H9 (cell line): ENCODE measurements at regions not wholly inside any gene's neighbourhood (a gene's known extent, or its start where the extent isn't known, plus 50 kb on each side); places are given as distances from the start of the nearest gene placed in this dataset.

ENCODE experiments used
- DNase-seq: peaks from one replicate; pipeline ENCODE4 v3.0.0-alpha.2; 2017
- H2AFZ ChIP-seq: one replicate; pipeline ENCODE4 v1.6.1; 2013; ENCODE audit warnings: mild to moderate bottlenecking, low read length, control low read depth, moderate library complexity
- H2AK5ac ChIP-seq: 2 replicates; pipeline ENCODE4 v1.6.1; 2013; ENCODE audit warnings: low read length, control low read depth, mixed read lengths; ENCODE audit not compliant: insufficient read length
- H2BK120ac ChIP-seq: one replicate; pipeline ENCODE4 v1.6.1; 2013; ENCODE audit warnings: low read depth, mild to moderate bottlenecking, low read length, control low read depth, inconsistent platforms; ENCODE audit not compliant: poor library complexity, severe bottlenecking
- H2BK12ac ChIP-seq: 2 replicates; pipeline ENCODE4 v1.6.1; 2013; ENCODE audit warnings: low read length, control low read depth, mixed read lengths, low read depth; ENCODE audit not compliant: insufficient read length
- H2BK15ac ChIP-seq: 2 replicates; pipeline ENCODE4 v1.6.1; 2013; ENCODE audit warnings: low read depth, low read length, control low read depth
- H2BK20ac ChIP-seq: one replicate; pipeline ENCODE4 v1.6.1; 2013; ENCODE audit warnings: low read depth, mild to moderate bottlenecking, low read length, control low read depth, inconsistent platforms; ENCODE audit not compliant: poor library complexity, severe bottlenecking
- H2BK5ac ChIP-seq: 2 replicates; pipeline ENCODE4 v1.6.1; 2013; ENCODE audit warnings: low read length, control low read depth, mixed read lengths; ENCODE audit not compliant: insufficient read length
- H3K14ac ChIP-seq: 2 replicates; pipeline ENCODE4 v1.6.1; 2013; ENCODE audit warnings: low read length, control low read depth; ENCODE audit not compliant: insufficient read depth
- H3K18ac ChIP-seq: 2 replicates; pipeline ENCODE4 v1.6.1; 2013; ENCODE audit warnings: low read depth, mild to moderate bottlenecking, mixed read lengths, low read length, control low read depth; ENCODE audit not compliant: insufficient read length
- H3K23ac ChIP-seq: 2 replicates; pipeline ENCODE4 v1.6.1; 2013; ENCODE audit warnings: low read length, control low read depth, mixed read lengths, low read depth; ENCODE audit not compliant: insufficient read length
- H3K23me2 ChIP-seq: 2 replicates; pipeline ENCODE4 v1.6.1; 2013; ENCODE audit warnings: low read depth, mild to moderate bottlenecking, mixed read lengths, low read length, control low read depth; ENCODE audit not compliant: insufficient read length, poor library complexity, severe bottlenecking
- H3K27ac ChIP-seq: 2 replicates; pipeline ENCODE4 v1.5.1; 2013; ENCODE audit warnings: low read length, control low read depth, mixed read lengths, low read depth; ENCODE audit not compliant: insufficient read length
- H3K27me3 ChIP-seq: 2 replicates; pipeline ENCODE4 v1.6.1; 2013; ENCODE audit warnings: low read length, control low read depth, inconsistent platforms; ENCODE audit not compliant: insufficient read depth
- H3K4ac ChIP-seq: 2 replicates; pipeline ENCODE4 v1.6.1; 2013; ENCODE audit warnings: low read depth, mild to moderate bottlenecking, control low read depth, inconsistent platforms, low read length, moderate library complexity
- H3K4me1 ChIP-seq: 2 replicates; pipeline ENCODE4 v1.6.1; 2013; ENCODE audit warnings: low read length, control low read depth, inconsistent platforms; ENCODE audit not compliant: insufficient read depth
- H3K4me2 ChIP-seq: 2 replicates; pipeline ENCODE4 v1.6.1; 2013; ENCODE audit warnings: low read length, control low read depth, mixed read lengths; ENCODE audit not compliant: insufficient read length, insufficient read depth
- H3K56ac ChIP-seq: 2 replicates; pipeline ENCODE4 v1.6.1; 2013; ENCODE audit warnings: low read depth, mild to moderate bottlenecking, mixed read lengths, low read length, control low read depth; ENCODE audit not compliant: insufficient read length
- H3K79me1 ChIP-seq: 2 replicates; pipeline ENCODE4 v1.6.1; 2013; ENCODE audit warnings: low read depth, mild to moderate bottlenecking, moderate library complexity, low read length, control low read depth, inconsistent platforms; ENCODE audit not compliant: insufficient read depth, poor library complexity, severe bottlenecking
- H3K79me2 ChIP-seq: 2 replicates; pipeline ENCODE4 v1.6.1; 2013; ENCODE audit warnings: low read length, control low read depth, inconsistent platforms; ENCODE audit not compliant: insufficient read depth
- H3K9ac ChIP-seq: 2 replicates; pipeline ENCODE4 v1.6.1; 2013; ENCODE audit warnings: low read length, control low read depth, mixed read lengths; ENCODE audit not compliant: insufficient read length; ENCODE audit errors: extremely low read depth
- H3K9me3 ChIP-seq: one replicate; pipeline ENCODE4 v1.6.1; 2013; ENCODE audit warnings: low read depth, low read length, inconsistent platforms; ENCODE audit not compliant: control insufficient read depth
- H3T11ph ChIP-seq: one replicate; pipeline ENCODE4 v1.6.1; 2013; ENCODE audit warnings: mild to moderate bottlenecking, low read length, control low read depth, inconsistent platforms
- H4K20me1 ChIP-seq: one replicate; pipeline ENCODE4 v1.6.1; 2013; ENCODE audit not compliant: control insufficient read depth, insufficient read length, insufficient read depth
- H4K5ac ChIP-seq: 2 replicates; pipeline ENCODE4 v1.6.1; 2013; ENCODE audit warnings: low read depth, mild to moderate bottlenecking, mixed read lengths, low read length, control low read depth; ENCODE audit not compliant: insufficient read length
- H4K8ac ChIP-seq: replicated peaks from 2 replicates; pipeline ENCODE4 v1.6.1; 2013; ENCODE audit warnings: low read length, control low read depth, mixed read lengths, low read depth; ENCODE audit not compliant: insufficient read length
- H4K91ac ChIP-seq: 2 replicates; pipeline ENCODE4 v1.6.1; 2013; ENCODE audit warnings: low read depth, mild to moderate bottlenecking, moderate library complexity, mixed read lengths, low read length, control low read depth; ENCODE audit not compliant: insufficient read length
- H3K27ac Mint-ChIP-seq, 3 experiments: 2 replicates in 2 of 3; 3 replicates in 1 of 3; pipeline ENCODE4 v1.8.0; 2020 to 2021; ENCODE audit warnings: mixed read lengths in 3 of 3, mild to moderate bottlenecking in 1 of 3, moderate library complexity in 1 of 3
- H3K27me3 Mint-ChIP-seq: 2 replicates; pipeline ENCODE4 v1.8.0; 2021; ENCODE audit warnings: low read depth, mild to moderate bottlenecking, moderate library complexity, mixed read lengths
- H3K36me3 Mint-ChIP-seq, 3 experiments: 2 replicates in 2 of 3; 3 replicates in 1 of 3; pipeline ENCODE4 v1.8.0; 2020 to 2021; ENCODE audit warnings: low read depth in 3 of 3, mixed read lengths in 3 of 3; ENCODE audit not compliant: insufficient read depth in 1 of 3
- H3K4me1 Mint-ChIP-seq, 2 experiments: 2 replicates each; pipeline ENCODE4 v1.8.0; 2020; ENCODE audit warnings: mixed read lengths in 2 of 2
- H3K4me3 Mint-ChIP-seq, 2 experiments: 2 replicates in 1 of 2; 3 replicates in 1 of 2; pipeline ENCODE4 v1.8.0; 2020 to 2021; ENCODE audit warnings: mild to moderate bottlenecking in 2 of 2, mixed read lengths in 2 of 2, moderate library complexity in 1 of 2
- H3K9me3 Mint-ChIP-seq, 2 experiments: 2 replicates in 1 of 2; 3 replicates in 1 of 2; pipeline ENCODE4 v1.8.0; 2020; ENCODE audit warnings: mild to moderate bottlenecking in 2 of 2, mixed read lengths in 2 of 2, moderate library complexity in 1 of 2
- CTCF ChIP-seq: fragments of 200-600 bp; sonication (generic); conservative IDR thresholded peaks from 3 replicates; pipeline ENCODE4 v1.8.0; 2021; ENCODE audit warnings: antibody characterized with exemption, mild to moderate bottlenecking
- WGBS: extraction: QIAGEN DNeasy Blood & Tissue Kit; methylation state at CpG from one replicate; pipeline ENCODE4 v1.1.7; 2013; ENCODE audit warnings: missing lambda C conversion rate, low lambda C conversion rate, mixed read lengths; ENCODE audit not compliant: insufficient read length; ENCODE audit errors: extremely low coverage; 5-methylcytosine and 5-hydroxymethylcytosine counted together

GRCh38 chr11:116171271-116172140 lies 601.3 kb downstream of the BUD13 start:
- Histone ChIP-seq H3K23me2 (no peaks in the 10 kb centered on the region), H4K91ac (no peak overlapping the region), H2BK20ac (no peak overlapping the region), H3K18ac (no peak overlapping the region), H3K27ac (no peak overlapping the region), H2BK15ac (no peak overlapping the region), H3K79me2 (no peaks in the 10 kb centered on the region), H3K4ac (no peak overlapping the region), H2BK120ac (no peak overlapping the region), H3K9me3 (no peaks in the 10 kb centered on the region), H3K79me1 (no peaks in the 10 kb centered on the region), H4K8ac (no peak overlapping the region), H4K20me1 (no peaks in the 10 kb centered on the region), H3K14ac (no peak overlapping the region), H3K56ac (no peak overlapping the region), H3T11ph (no peak overlapping the region), H3K23ac (no peak overlapping the region), H4K5ac (no peak overlapping the region), H2BK5ac (no peak overlapping the region), H3K27me3 (no peaks in the 10 kb centered on the region; the same call in 1 of the 2 replicates), H2AK5ac (no peak overlapping the region), H3K4me1 (no peaks in the 10 kb centered on the region; the same call in 1 of the 2 replicates), H3K4me2 (no peak overlapping the region), H3K9ac (no peak overlapping the region), H2AFZ (no peak overlapping the region), H2BK12ac (no peak overlapping the region)
- Mint-ChIP-seq H3K27me3 (peaks cover 2% of the 10 kb centered on the region; the same call in 1 of the 2 replicates), H3K4me3 (no peak overlapping the region), H3K36me3 (no peaks in the 10 kb centered on the region), H3K9me3 (no peaks in the 10 kb centered on the region), H3K27ac (no peak overlapping the region), H3K4me1 (peaks cover 27 to 36% of the 10 kb centered on the region in 2 experiments)
- TF ChIP-seq CTCF, result no peak
- no peak for DNase-seq
- no CpG with 5 or more reads among the region's 10 CpGs for WGBS
